ENCODE measurements at regions not wholly inside any gene's neighbourhood (a gene's known extent, or its start where the extent isn't known, plus 50 kb on each side); places are given as distances from the start of the nearest gene placed in this dataset.

DNA sequence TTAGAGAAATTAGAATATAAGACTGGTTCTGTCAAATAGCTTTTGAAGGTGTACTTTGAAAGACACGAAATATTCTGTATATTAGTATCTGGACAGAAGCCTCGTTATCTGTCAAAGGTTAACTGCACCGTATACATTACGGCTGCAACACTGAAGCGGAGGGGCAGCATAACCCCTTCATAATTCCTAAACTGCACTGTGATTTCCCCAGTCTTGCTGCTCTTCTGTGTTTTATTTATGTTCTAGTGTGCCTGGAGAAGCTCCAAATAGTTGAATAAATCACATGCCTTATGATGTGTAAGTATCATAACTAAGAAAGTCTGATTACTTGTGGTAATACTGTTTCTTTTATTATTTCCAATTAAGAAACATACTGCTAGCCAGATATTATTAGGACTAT, 285.7 kb upstream of the ROBO2 start:
- TF ChIP-seq, protein P1, sequence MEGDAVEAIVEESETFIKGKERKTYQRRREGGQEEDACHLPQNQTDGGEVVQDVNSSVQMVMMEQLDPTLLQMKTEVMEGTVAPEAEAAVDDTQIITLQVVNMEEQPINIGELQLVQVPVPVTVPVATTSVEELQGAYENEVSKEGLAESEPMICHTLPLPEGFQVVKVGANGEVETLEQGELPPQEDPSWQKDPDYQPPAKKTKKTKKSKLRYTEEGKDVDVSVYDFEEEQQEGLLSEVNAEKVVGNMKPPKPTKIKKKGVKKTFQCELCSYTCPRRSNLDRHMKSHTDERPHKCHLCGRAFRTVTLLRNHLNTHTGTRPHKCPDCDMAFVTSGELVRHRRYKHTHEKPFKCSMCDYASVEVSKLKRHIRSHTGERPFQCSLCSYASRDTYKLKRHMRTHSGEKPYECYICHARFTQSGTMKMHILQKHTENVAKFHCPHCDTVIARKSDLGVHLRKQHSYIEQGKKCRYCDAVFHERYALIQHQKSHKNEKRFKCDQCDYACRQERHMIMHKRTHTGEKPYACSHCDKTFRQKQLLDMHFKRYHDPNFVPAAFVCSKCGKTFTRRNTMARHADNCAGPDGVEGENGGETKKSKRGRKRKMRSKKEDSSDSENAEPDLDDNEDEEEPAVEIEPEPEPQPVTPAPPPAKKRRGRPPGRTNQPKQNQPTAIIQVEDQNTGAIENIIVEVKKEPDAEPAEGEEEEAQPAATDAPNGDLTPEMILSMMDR (conservative IDR thresholded peaks at IDR 0.05; ENCODE audit: low read length), result no peak
- no peak for TF ChIP-seq EZH2phosphoT487 (IDR thresholded peaks at IDR 0.05; ENCODE audit: borderline replicate concordance)

Data from Loucy (cell line).